ENCODE measurements at regions not wholly inside any gene's neighbourhood (a gene's known extent, or its start where the extent isn't known, plus 50 kb on each side); places are given as distances from the start of the nearest gene placed in this dataset.

GRCh38 chr4:10180927-10181744 is 64.5 kb upstream of the WDR1 start:
- TF ChIP-seq, protein P1, sequence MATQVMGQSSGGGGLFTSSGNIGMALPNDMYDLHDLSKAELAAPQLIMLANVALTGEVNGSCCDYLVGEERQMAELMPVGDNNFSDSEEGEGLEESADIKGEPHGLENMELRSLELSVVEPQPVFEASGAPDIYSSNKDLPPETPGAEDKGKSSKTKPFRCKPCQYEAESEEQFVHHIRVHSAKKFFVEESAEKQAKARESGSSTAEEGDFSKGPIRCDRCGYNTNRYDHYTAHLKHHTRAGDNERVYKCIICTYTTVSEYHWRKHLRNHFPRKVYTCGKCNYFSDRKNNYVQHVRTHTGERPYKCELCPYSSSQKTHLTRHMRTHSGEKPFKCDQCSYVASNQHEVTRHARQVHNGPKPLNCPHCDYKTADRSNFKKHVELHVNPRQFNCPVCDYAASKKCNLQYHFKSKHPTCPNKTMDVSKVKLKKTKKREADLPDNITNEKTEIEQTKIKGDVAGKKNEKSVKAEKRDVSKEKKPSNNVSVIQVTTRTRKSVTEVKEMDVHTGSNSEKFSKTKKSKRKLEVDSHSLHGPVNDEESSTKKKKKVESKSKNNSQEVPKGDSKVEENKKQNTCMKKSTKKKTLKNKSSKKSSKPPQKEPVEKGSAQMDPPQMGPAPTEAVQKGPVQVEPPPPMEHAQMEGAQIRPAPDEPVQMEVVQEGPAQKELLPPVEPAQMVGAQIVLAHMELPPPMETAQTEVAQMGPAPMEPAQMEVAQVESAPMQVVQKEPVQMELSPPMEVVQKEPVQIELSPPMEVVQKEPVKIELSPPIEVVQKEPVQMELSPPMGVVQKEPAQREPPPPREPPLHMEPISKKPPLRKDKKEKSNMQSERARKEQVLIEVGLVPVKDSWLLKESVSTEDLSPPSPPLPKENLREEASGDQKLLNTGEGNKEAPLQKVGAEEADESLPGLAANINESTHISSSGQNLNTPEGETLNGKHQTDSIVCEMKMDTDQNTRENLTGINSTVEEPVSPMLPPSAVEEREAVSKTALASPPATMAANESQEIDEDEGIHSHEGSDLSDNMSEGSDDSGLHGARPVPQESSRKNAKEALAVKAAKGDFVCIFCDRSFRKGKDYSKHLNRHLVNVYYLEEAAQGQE (IDR thresholded peaks at IDR 0.05; ENCODE audit: borderline replicate concordance in 1 of 2, low read depth in 1 of 2, low read length in 2 of 2): no peak
- TF ChIP-seq FIP1L1 (IDR thresholded peaks at IDR 0.05; ENCODE audit: borderline replicate concordance, insufficient read depth, low read depth, low read length): no peak
- TF ChIP-seq SNAPC4 (CRISPR knock-in tag; IDR thresholded peaks at IDR 0.05): no peak
- TF ChIP-seq CTCF (CRISPR knock-in tag; IDR thresholded peaks at IDR 0.05): no peak
- TF ChIP-seq MED8 (CRISPR knock-in tag; IDR thresholded peaks at IDR 0.05; ENCODE audit: insufficient replicate concordance): no peak
- no peak for TF ChIP-seq FOXK2 (IDR thresholded peaks at IDR 0.05)
- TF ChIP-seq ZNF121 (CRISPR knock-in tag; IDR thresholded peaks at IDR 0.05): no peak
- TF ChIP-seq MNT (IDR thresholded peaks at IDR 0.05): no peak
- no peak for TF ChIP-seq EZH2 (conservative IDR thresholded peaks at IDR 0.05; ENCODE audit: low read depth, low read length)
